Keratinocyte (primary cell): ENCODE measurements at regions not wholly inside any gene's neighbourhood (a gene's known extent, or its start where the extent isn't known, plus 50 kb on each side); places are given as distances from the start of the nearest gene placed in this dataset.

Source experiments
- CTCF ChIP-seq, 3 experiments: IDR thresholded peaks in 1 of 3; conservative IDR thresholded peaks in 1 of 3; optimal IDR thresholded peaks in 1 of 3; 2 replicates in 2 of 3; 3 replicates in 1 of 3; pipeline versions ENCODE3 to v1.5.1; 2011; ENCODE audit warnings: low read length in 3 of 3, mild to moderate bottlenecking in 3 of 3, moderate library complexity in 2 of 3, control low read depth in 1 of 3, inconsistent platforms in 1 of 3; ENCODE audit not compliant: insufficient read depth in 2 of 3; ENCODE audit errors: extremely low read depth in 1 of 3
- EZH2 ChIP-seq: IDR thresholded peaks from one replicate; pipeline ENCODE4 v1.6.1; 2012; ENCODE audit warnings: inconsistent platforms, mild to moderate bottlenecking, low read length, moderate library complexity

- no peak for TF ChIP-seq CTCF (optimal IDR thresholded peaks at IDR 0.05 in 1 of 3, IDR thresholded peaks at IDR 0.05 in 1 of 3, conservative IDR thresholded peaks at IDR 0.05 in 1 of 3; ENCODE audit: extremely low read depth in 1 of 3, insufficient read depth in 2 of 3, low read length in 3 of 3)
- no peak for TF ChIP-seq EZH2
These were observed 230.3 kb upstream of the ARHGAP24 start for GRCh38 chr4:85244638-85245037.
